ENCODE measurements at regions not wholly inside any gene's neighbourhood (a gene's known extent, or its start where the extent isn't known, plus 50 kb on each side); places are given as distances from the start of the nearest gene placed in this dataset.

GRCh38 chr13:22091222-22091970 lies 420.5 kb downstream of the FGF9 start:
- no peak for DNase-seq (ENCODE audit: low read depth in 2 of 2)

- DNase-seq (ENCODE audit: low read depth in 2 of 2), result no peak
Measured at GRCh38 chr13:22091971-22092300, 421.1 kb downstream of the FGF9 start.

- no peak for DNase-seq (ENCODE audit: low read depth in 2 of 2)
Measured at GRCh38 chr13:22092791-22093560, 422.1 kb downstream of the FGF9 start.

- DNase-seq (ENCODE audit: low read depth in 2 of 2), result no peak
Measured at GRCh38 chr13:22095794-22096193, 424.9 kb downstream of the FGF9 start.

- no peak for DNase-seq (ENCODE audit: low read depth in 2 of 2)
Measured at GRCh38 chr13:22099585-22099984, 428.7 kb downstream of the FGF9 start.

- no peak for DNase-seq (ENCODE audit: low read depth in 2 of 2)
Measured at GRCh38 chr13:22102271-22102670, 431.4 kb downstream of the FGF9 start.

- DNase-seq (ENCODE audit: low read depth in 2 of 2), result no peak
Measured at GRCh38 chr13:22103046-22104027, 432.5 kb downstream of the FGF9 start.

- no peak for DNase-seq (ENCODE audit: low read depth in 2 of 2)
Measured at GRCh38 chr13:22106058-22106457, 435.2 kb downstream of the FGF9 start.

- DNase-seq (ENCODE audit: low read depth in 2 of 2), result no peak
Measured at GRCh38 chr13:22107549-22107948, 436.7 kb downstream of the FGF9 start.

GRCh38 chr13:22108283-22108942 lies 437.5 kb downstream of the FGF9 start:
- no peak for DNase-seq (ENCODE audit: low read depth in 2 of 2)

GRCh38 chr13:22108979-22109378 lies 438.1 kb downstream of the FGF9 start:
- no peak for DNase-seq (ENCODE audit: low read depth in 2 of 2)

- no peak for DNase-seq (ENCODE audit: low read depth in 2 of 2)
Measured at GRCh38 chr13:22110368-22110767, 439.5 kb downstream of the FGF9 start.

- no peak for DNase-seq (ENCODE audit: low read depth in 2 of 2)
Measured at GRCh38 chr13:22111152-22111783, 440.4 kb downstream of the FGF9 start.

- no peak for DNase-seq (ENCODE audit: low read depth in 2 of 2)
Measured at GRCh38 chr13:22111961-22112360, 441.1 kb downstream of the FGF9 start.

- DNase-seq (ENCODE audit: low read depth in 2 of 2), result no peak
Measured at GRCh38 chr13:22112956-22113745, 442.3 kb downstream of the FGF9 start.

GRCh38 chr13:22114630-22115311 lies 443.9 kb downstream of the FGF9 start:
- peak in 1 of 2 donors; percentile 9 for DNase-seq (ENCODE audit: low read depth in 2 of 2)

- DNase-seq (ENCODE audit: low read depth in 2 of 2), result no peak
Measured at GRCh38 chr13:22118158-22118557, 447.3 kb downstream of the FGF9 start.

- DNase-seq (ENCODE audit: low read depth in 2 of 2), result no peak
Measured at GRCh38 chr13:22120646-22121045, 449.8 kb downstream of the FGF9 start.

- no peak for DNase-seq (ENCODE audit: low read depth in 2 of 2)
Measured at GRCh38 chr13:22121146-22121739, 450.4 kb downstream of the FGF9 start.

Data from activated CD4-positive, alpha-beta T cell treated with anti-CD3 and anti-CD28 coated beads for 24 hours (primary cell).